ENCODE measurements at regions not wholly inside any gene's neighbourhood (a gene's known extent, or its start where the extent isn't known, plus 50 kb on each side); places are given as distances from the start of the nearest gene placed in this dataset.
A peak's percentile ranks its signal among the peaks of the same experiment; 100 is the strongest.

DNA sequence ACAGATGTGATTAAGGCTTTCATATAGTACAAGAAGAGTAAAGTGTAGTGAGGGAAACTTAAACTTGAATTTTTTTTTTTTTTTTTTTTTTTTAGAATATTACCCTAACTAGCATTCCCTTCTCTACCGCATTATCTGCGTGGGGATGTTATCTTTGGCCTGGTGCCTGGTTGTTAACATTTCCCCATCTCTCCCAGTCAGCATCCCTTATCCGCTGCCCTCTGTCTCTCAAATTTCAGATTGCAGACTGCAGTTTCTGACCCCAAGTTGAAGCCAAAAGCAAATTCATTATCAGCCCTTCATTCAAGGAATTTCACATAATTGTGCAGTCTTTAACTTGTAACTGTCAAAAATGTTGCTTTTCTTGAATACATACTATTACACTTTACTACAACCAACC is 353.0 kb downstream of the PLOD2 start:
- WGBS (ENCODE audit: extremely low coverage, insufficient read length, low lambda C conversion rate) = no CpG with 5 or more reads among the region's 3 CpGs

More for the DNA sequence above, 353.0 kb downstream of the PLOD2 start:
- Histone ChIP-seq H3K56ac (ENCODE audit: insufficient read length, low read depth, low read length) (no peak overlapping the region), H3T11ph (ENCODE audit: low read length) (no peak overlapping the region), H3K14ac (ENCODE audit: insufficient read depth, low read length) (no peak overlapping the region), H2BK120ac (ENCODE audit: low read depth, low read length, poor library complexity, severe bottlenecking) (no peak overlapping the region), H4K91ac (ENCODE audit: insufficient read length, low read depth, low read length) (no peak overlapping the region), H2BK5ac (ENCODE audit: insufficient read length, low read length) (no peak overlapping the region), H2BK15ac (ENCODE audit: low read depth, low read length) (no peak overlapping the region), H4K8ac (replicated peaks; ENCODE audit: insufficient read length, low read depth, low read length) (no peak overlapping the region), H3K27ac (ENCODE audit: insufficient read length, low read depth, low read length) (no peak overlapping the region), H3K27me3 (ENCODE audit: insufficient read depth, low read length) (no peaks in the 10 kb centered on the region), H2AK5ac (ENCODE audit: insufficient read length, low read length) (no peak overlapping the region), H3K23ac (ENCODE audit: insufficient read length, low read depth, low read length) (no peak overlapping the region), H3K4me1 (ENCODE audit: insufficient read depth, low read length) (no peaks in the 10 kb centered on the region), H3K9me3 (ENCODE audit: control insufficient read depth, low read depth, low read length) (no peaks in the 10 kb centered on the region), H3K18ac (ENCODE audit: insufficient read length, low read depth, low read length) (no peak overlapping the region), H3K79me1 (ENCODE audit: insufficient read depth, low read depth, low read length, poor library complexity, severe bottlenecking) (no peaks in the 10 kb centered on the region), H3K4me2 (ENCODE audit: insufficient read depth, insufficient read length, low read length) (no peak overlapping the region), H2BK12ac (ENCODE audit: insufficient read length, low read depth, low read length) (no peak overlapping the region), H3K23me2 (ENCODE audit: insufficient read length, low read depth, low read length, poor library complexity, severe bottlenecking) (no peaks in the 10 kb centered on the region), H3K4ac (ENCODE audit: low read depth, low read length) (no peak overlapping the region), H2AFZ (ENCODE audit: low read length) (no peak overlapping the region), H3K9ac (ENCODE audit: extremely low read depth, insufficient read length, low read length) (no peak overlapping the region), H3K79me2 (ENCODE audit: insufficient read depth, low read length) (no peaks in the 10 kb centered on the region), H2BK20ac (ENCODE audit: low read depth, low read length, poor library complexity, severe bottlenecking) (no peak overlapping the region), H4K20me1 (ENCODE audit: control insufficient read depth, insufficient read depth, insufficient read length) (no peaks in the 10 kb centered on the region), H4K5ac (ENCODE audit: insufficient read length, low read depth, low read length) (no peak overlapping the region)
- Mint-ChIP-seq H3K36me3 (ENCODE audit: insufficient read depth in 1 of 3, low read depth in 3 of 3) (no peaks in the 10 kb centered on the region), H3K4me1 (peaks cover 0 to 2% of the 10 kb centered on the region in 2 experiments; a peak in 1 of 4 replicates), H3K4me3 (no peak overlapping the region), H3K27me3 (ENCODE audit: low read depth) (no peaks in the 10 kb centered on the region), H3K9me3 (no peaks in the 10 kb centered on the region; a peak in 1 of 5 replicates), H3K27ac (no peak overlapping the region)
- no peak for DNase-seq
- TF ChIP-seq, protein P1, sequence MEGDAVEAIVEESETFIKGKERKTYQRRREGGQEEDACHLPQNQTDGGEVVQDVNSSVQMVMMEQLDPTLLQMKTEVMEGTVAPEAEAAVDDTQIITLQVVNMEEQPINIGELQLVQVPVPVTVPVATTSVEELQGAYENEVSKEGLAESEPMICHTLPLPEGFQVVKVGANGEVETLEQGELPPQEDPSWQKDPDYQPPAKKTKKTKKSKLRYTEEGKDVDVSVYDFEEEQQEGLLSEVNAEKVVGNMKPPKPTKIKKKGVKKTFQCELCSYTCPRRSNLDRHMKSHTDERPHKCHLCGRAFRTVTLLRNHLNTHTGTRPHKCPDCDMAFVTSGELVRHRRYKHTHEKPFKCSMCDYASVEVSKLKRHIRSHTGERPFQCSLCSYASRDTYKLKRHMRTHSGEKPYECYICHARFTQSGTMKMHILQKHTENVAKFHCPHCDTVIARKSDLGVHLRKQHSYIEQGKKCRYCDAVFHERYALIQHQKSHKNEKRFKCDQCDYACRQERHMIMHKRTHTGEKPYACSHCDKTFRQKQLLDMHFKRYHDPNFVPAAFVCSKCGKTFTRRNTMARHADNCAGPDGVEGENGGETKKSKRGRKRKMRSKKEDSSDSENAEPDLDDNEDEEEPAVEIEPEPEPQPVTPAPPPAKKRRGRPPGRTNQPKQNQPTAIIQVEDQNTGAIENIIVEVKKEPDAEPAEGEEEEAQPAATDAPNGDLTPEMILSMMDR (conservative IDR thresholded peaks at IDR 0.05) = peak; percentile 62

All from H9 (cell line).